ENCODE measurements at regions not wholly inside any gene's neighbourhood (a gene's known extent, or its start where the extent isn't known, plus 50 kb on each side); places are given as distances from the start of the nearest gene placed in this dataset.

- Mint-ChIP-seq H3K27me3 (ENCODE audit: insufficient read depth) (peaks cover 32% of the 10 kb centered on the region), H3K27ac (no peak overlapping the region), H3K4me3 (no peak overlapping the region), H3K36me3 (ENCODE audit: low read depth) (no peaks in the 10 kb centered on the region), H3K9me3 (no peaks in the 10 kb centered on the region), H3K4me1 (peaks cover 7% of the 10 kb centered on the region)
- H3K9ac ChIP-seq (ENCODE audit: extremely low read depth, low read length, poor library complexity, severe bottlenecking) = no peak overlapping the region
- no peaks in the 10 kb centered on the region for H3K4me1 ChIP-seq (ENCODE audit: control insufficient read depth, insufficient read depth, low read length)
- H3K27me3 ChIP-seq (ENCODE audit: control insufficient read depth, insufficient read depth, low read length, poor library complexity, severe bottlenecking) = peaks cover 27% of the 10 kb centered on the region
- H3K9me3 ChIP-seq (ENCODE audit: control insufficient read depth, low read length) = no peaks in the 10 kb centered on the region
- DNase-seq = no peak
- H3K27ac ChIP-seq (ENCODE audit: low read depth, low read length) = no peak overlapping the region
- no peak for TF ChIP-seq CTCF (conservative IDR thresholded peaks at IDR 0.05)
- 57% methylated on average over 2 of the region's 2 CpGs; no CpG with 5 or more reads in 1 of the 2 experiments for WGBS, 2 experiments (ENCODE audit: insufficient coverage in 1 of 2, insufficient read length in 1 of 2)
- no peak overlapping the region for H3K4me3 ChIP-seq (ENCODE audit: low read length)
- no peaks in the 10 kb centered on the region for H3K36me3 ChIP-seq (ENCODE audit: control insufficient read depth, insufficient read depth, low read length)
These were observed 436.6 kb upstream of the OPRM1 start for GRCh38 chr6:153602401-153602800.

- peaks cover 7% of the 10 kb centered on the region for H3K4me1 Mint-ChIP-seq
- Histone ChIP-seq H3K9ac (ENCODE audit: extremely low read depth, low read length, poor library complexity, severe bottlenecking) (no peak overlapping the region), H3K4me1 (ENCODE audit: control insufficient read depth, insufficient read depth, low read length) (no peaks in the 10 kb centered on the region), H3K4me3 (ENCODE audit: low read length) (no peak overlapping the region), H3K27me3 (ENCODE audit: control insufficient read depth, insufficient read depth, low read length, poor library complexity, severe bottlenecking) (peaks cover 21% of the 10 kb centered on the region), H3K36me3 (ENCODE audit: control insufficient read depth, insufficient read depth, low read length) (no peaks in the 10 kb centered on the region), H3K27ac (ENCODE audit: low read depth, low read length) (no peak overlapping the region), H3K9me3 (ENCODE audit: control insufficient read depth, low read length) (no peaks in the 10 kb centered on the region)
- no peaks in the 10 kb centered on the region for H3K9me3 Mint-ChIP-seq
- no peak overlapping the region for H3K27ac Mint-ChIP-seq
- no peak overlapping the region for H3K4me3 Mint-ChIP-seq
- H3K27me3 Mint-ChIP-seq (ENCODE audit: insufficient read depth) = peaks cover 25% of the 10 kb centered on the region
- TF ChIP-seq CTCF (conservative IDR thresholded peaks at IDR 0.05) = no peak
- whole genome bisulfite sequencing, 2 experiments (ENCODE audit: insufficient coverage in 1 of 2, insufficient read length in 1 of 2) = 100% methylated on average over 1 of the region's 1 CpG; no CpG with 5 or more reads in 1 of the 2 experiments
- no peak for DNase-seq
- no peaks in the 10 kb centered on the region for H3K36me3 Mint-ChIP-seq (ENCODE audit: low read depth)
These were observed 439.1 kb upstream of the OPRM1 start for GRCh38 chr6:153599901-153600300.

GRCh38 chr6:153595903-153596302 lies 443.1 kb upstream of the OPRM1 start:
- DNase-seq = no peak
- no peak for TF ChIP-seq CTCF (conservative IDR thresholded peaks at IDR 0.05)

More at GRCh38 chr6:153595903-153596302, 443.1 kb upstream of the OPRM1 start:
- no peak overlapping the region for H3K27ac Mint-ChIP-seq
- H3K36me3 Mint-ChIP-seq (ENCODE audit: low read depth) = no peaks in the 10 kb centered on the region
- no peaks in the 10 kb centered on the region for H3K36me3 ChIP-seq (ENCODE audit: control insufficient read depth, insufficient read depth, low read length)
- H3K27me3 ChIP-seq (ENCODE audit: control insufficient read depth, insufficient read depth, low read length, poor library complexity, severe bottlenecking) = no peaks in the 10 kb centered on the region
- H3K4me1 ChIP-seq (ENCODE audit: control insufficient read depth, insufficient read depth, low read length) = no peaks in the 10 kb centered on the region
- peaks cover 4% of the 10 kb centered on the region for H3K27me3 Mint-ChIP-seq (ENCODE audit: insufficient read depth)
- H3K4me3 ChIP-seq (ENCODE audit: low read length) = no peak overlapping the region
- peaks cover 6% of the 10 kb centered on the region for H3K4me1 Mint-ChIP-seq
- H3K9me3 ChIP-seq (ENCODE audit: control insufficient read depth, low read length) = no peaks in the 10 kb centered on the region
- no peaks in the 10 kb centered on the region for H3K9me3 Mint-ChIP-seq
- no peak overlapping the region for H3K27ac ChIP-seq (ENCODE audit: low read depth, low read length)
- H3K4me3 Mint-ChIP-seq = no peak overlapping the region
- 100% methylated on average over 2 of the region's 2 CpGs; no CpG with 5 or more reads in 1 of the 2 experiments for WGBS, 2 experiments (ENCODE audit: insufficient coverage in 1 of 2, insufficient read length in 1 of 2)
- no peak overlapping the region for H3K9ac ChIP-seq (ENCODE audit: extremely low read depth, low read length, poor library complexity, severe bottlenecking)

All from endodermal cell (in vitro differentiated cells).